ENCODE measurements at regions not wholly inside any gene's neighbourhood (a gene's known extent, or its start where the extent isn't known, plus 50 kb on each side); places are given as distances from the start of the nearest gene placed in this dataset.

DNA sequence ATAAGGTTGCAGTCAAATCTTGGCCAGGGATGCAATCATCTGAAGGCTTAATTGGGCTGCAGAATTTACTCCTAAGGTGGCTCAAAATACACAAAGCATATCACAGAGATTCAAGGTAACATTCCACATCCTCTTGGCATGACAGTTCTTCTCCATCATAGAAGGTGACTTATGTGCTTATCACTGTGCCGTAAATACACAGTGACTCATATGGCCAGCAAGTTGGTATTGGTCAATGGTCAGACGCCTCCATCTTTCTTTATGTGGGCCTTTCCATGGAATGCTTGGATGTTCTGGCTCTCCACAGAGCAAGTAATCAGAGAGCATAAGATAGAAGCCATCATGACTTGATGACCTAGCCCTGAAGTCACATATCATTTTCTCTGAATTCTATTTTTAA, 168.8 kb upstream of the ST8SIA2 start:
- no peaks in the 10 kb centered on the region for H3K9me3 ChIP-seq (ENCODE audit: control insufficient read depth in 2 of 3, insufficient read depth in 1 of 3, low read length in 3 of 3)
- no peak for FAIRE-seq

DNA sequence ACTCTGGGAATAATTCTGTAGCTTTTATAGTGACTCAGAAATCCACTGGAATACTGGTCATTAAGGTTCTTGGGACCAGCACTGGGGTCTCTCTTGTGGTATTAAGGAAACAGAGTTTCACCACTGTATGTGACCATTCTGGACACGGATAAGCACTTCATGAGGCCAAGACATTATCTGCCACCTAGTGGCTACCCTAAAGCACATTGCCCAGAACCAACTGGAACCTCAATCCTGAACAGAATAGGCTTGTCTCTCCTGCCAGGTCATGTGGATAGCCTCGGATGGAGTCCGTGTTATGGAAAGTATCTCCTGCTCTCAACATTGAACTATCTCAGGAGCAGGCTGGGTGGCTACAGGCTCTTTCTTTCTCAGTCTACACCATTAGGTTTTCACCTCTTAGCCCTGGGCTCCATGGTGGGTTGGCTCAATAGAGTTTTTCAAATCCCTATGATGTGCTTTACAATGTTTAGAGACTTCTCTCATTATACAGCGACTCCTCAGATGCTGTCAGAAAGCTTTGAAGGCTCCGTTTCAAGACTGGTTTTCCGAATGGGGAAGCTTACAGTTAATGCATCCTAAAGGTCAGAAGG, 167.6 kb upstream of the ST8SIA2 start:
- no peak for FAIRE-seq
- Histone ChIP-seq H3K36me3 (ENCODE audit: control insufficient read depth in 2 of 3, insufficient read depth in 3 of 3, low read length in 3 of 3) (no peaks in the 10 kb centered on the region), H3K9ac (ENCODE audit: low read length in 3 of 3) (no peak overlapping the region), H3K4me1 (ENCODE audit: control insufficient read depth in 2 of 3, insufficient read depth in 2 of 3, low read depth in 1 of 3, low read length in 3 of 3) (no peaks in the 10 kb centered on the region), H3K27ac (ENCODE audit: low read depth in 2 of 2, low read length in 2 of 2) (no peak overlapping the region), H3K4me3 (ENCODE audit: low read length in 3 of 3) (no peak overlapping the region), H3K27me3 (ENCODE audit: control insufficient read depth, insufficient read depth, low read length) (no peaks in the 10 kb centered on the region), H3K9me3 (ENCODE audit: control insufficient read depth in 2 of 3, insufficient read depth in 1 of 3, low read length in 3 of 3) (no peaks in the 10 kb centered on the region)
- peak in 3 of 5 donors; percentile 14 to 37 (median 31) for DNase-seq
- intact Hi-C loops (cut with DNase I), result no loop called here
- TF ChIP-seq, protein P1, sequence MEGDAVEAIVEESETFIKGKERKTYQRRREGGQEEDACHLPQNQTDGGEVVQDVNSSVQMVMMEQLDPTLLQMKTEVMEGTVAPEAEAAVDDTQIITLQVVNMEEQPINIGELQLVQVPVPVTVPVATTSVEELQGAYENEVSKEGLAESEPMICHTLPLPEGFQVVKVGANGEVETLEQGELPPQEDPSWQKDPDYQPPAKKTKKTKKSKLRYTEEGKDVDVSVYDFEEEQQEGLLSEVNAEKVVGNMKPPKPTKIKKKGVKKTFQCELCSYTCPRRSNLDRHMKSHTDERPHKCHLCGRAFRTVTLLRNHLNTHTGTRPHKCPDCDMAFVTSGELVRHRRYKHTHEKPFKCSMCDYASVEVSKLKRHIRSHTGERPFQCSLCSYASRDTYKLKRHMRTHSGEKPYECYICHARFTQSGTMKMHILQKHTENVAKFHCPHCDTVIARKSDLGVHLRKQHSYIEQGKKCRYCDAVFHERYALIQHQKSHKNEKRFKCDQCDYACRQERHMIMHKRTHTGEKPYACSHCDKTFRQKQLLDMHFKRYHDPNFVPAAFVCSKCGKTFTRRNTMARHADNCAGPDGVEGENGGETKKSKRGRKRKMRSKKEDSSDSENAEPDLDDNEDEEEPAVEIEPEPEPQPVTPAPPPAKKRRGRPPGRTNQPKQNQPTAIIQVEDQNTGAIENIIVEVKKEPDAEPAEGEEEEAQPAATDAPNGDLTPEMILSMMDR (IDR thresholded peaks at IDR 0.05; ENCODE audit: borderline replicate concordance, extremely low read depth, insufficient read depth), result peak; percentile 66

More for the DNA sequence above, 168.8 kb upstream of the ST8SIA2 start:
- Histone ChIP-seq H3K36me3 (ENCODE audit: control insufficient read depth in 2 of 3, insufficient read depth in 3 of 3, low read length in 3 of 3) (no peaks in the 10 kb centered on the region), H3K4me1 (ENCODE audit: control insufficient read depth in 2 of 3, insufficient read depth in 2 of 3, low read depth in 1 of 3, low read length in 3 of 3) (no peaks in the 10 kb centered on the region), H3K27me3 (ENCODE audit: control insufficient read depth, insufficient read depth, low read length) (no peaks in the 10 kb centered on the region), H3K9ac (ENCODE audit: low read length in 3 of 3) (no peak overlapping the region), H3K27ac (ENCODE audit: low read depth in 2 of 2, low read length in 2 of 2) (no peak overlapping the region), H3K4me3 (ENCODE audit: low read length in 3 of 3) (no peak overlapping the region)
- TF ChIP-seq, protein P1 (IDR thresholded peaks at IDR 0.05; ENCODE audit: borderline replicate concordance, extremely low read depth, insufficient read depth), result no peak
- intact Hi-C loops (cut with DNase I), result no loop called here
- DNase-seq, result no peak

DNA sequence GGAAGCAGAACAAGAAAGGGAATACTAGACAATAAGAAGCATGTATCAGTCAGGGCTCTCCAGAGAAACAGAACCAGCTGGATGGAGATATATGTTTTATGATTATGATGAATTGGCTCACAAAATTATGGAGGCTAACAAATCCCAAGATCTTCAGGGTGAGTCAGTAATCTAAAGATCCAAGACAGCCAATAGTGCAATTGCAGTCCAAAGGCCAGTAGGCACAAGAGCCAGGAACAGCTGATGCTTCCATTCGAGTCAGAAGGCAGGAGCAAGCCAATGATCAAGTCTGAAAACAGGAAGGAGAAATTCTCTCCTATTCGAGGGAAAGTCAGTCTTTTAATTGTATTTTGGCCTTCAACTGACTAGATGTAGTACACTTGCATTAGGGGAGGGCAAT, 164.9 kb upstream of the ST8SIA2 start:
- no peak overlapping the region for H3K9ac ChIP-seq (ENCODE audit: low read length in 3 of 3)

More for the DNA sequence above, 164.9 kb upstream of the ST8SIA2 start:
- intact Hi-C loops (cut with DNase I), result no loop called here
- Histone ChIP-seq H3K9me3 (ENCODE audit: control insufficient read depth in 2 of 3, insufficient read depth in 1 of 3, low read length in 3 of 3) (no peaks in the 10 kb centered on the region), H3K27ac (ENCODE audit: low read depth in 2 of 2, low read length in 2 of 2) (no peak overlapping the region), H3K4me3 (ENCODE audit: low read length in 3 of 3) (no peak overlapping the region), H3K4me1 (ENCODE audit: control insufficient read depth in 2 of 3, insufficient read depth in 2 of 3, low read depth in 1 of 3, low read length in 3 of 3) (no peaks in the 10 kb centered on the region), H3K27me3 (ENCODE audit: control insufficient read depth, insufficient read depth, low read length) (no peaks in the 10 kb centered on the region), H3K36me3 (ENCODE audit: control insufficient read depth in 2 of 3, insufficient read depth in 3 of 3, low read length in 3 of 3) (no peaks in the 10 kb centered on the region)
- no peak for FAIRE-seq
- TF ChIP-seq, protein P1 (IDR thresholded peaks at IDR 0.05; ENCODE audit: borderline replicate concordance, extremely low read depth, insufficient read depth), result no peak
- DNase-seq, result no peak

Measured in kidney (tissue), 13 donors.